Neural cell (in vitro differentiated cells): ENCODE measurements at regions not wholly inside any gene's neighbourhood (a gene's known extent, or its start where the extent isn't known, plus 50 kb on each side); places are given as distances from the start of the nearest gene placed in this dataset.

Source experiments
- H2AFZ ChIP-seq: fragments of 200-600, 300-800 bp; sonication (generic), shearing (Covaris generic); 2 replicates; pipeline ENCODE4 v1.6.0; 2014; ENCODE audit warnings: low read depth, mild to moderate bottlenecking, antibody characterized with exemption, low read length, moderate library complexity
- H3F3A ChIP-seq: fragments of 200-600 bp; shearing (Covaris generic); 2 replicates; pipeline ENCODE4 v1.6.1; 2016; ENCODE audit warnings: mild to moderate bottlenecking, moderate library complexity, mixed read lengths, antibody characterized with exemption, low read length; ENCODE audit not compliant: insufficient read depth, poor library complexity, severe bottlenecking
- H3K27ac ChIP-seq: fragments of 200-600, 300-800 bp; sonication (generic), shearing (Covaris generic); 2 replicates; pipeline ENCODE4 v1.5.1; 2014; ENCODE audit warnings: mild to moderate bottlenecking, low read length, moderate library complexity
- H3K27me3 ChIP-seq: fragments of 300-800, 200-600 bp; sonication (generic), shearing (Covaris generic); 2 replicates; pipeline ENCODE4 v1.6.0; 2014; ENCODE audit warnings: mild to moderate bottlenecking, low read depth, low read length, moderate library complexity; ENCODE audit not compliant: insufficient read depth
- H3K36me3 ChIP-seq: fragments of 300-800, 200-600 bp; sonication (generic), shearing (Covaris generic); 2 replicates; pipeline ENCODE4 v1.5.1; 2014; ENCODE audit warnings: mild to moderate bottlenecking, antibody characterized with exemption, low read length, moderate library complexity; ENCODE audit not compliant: insufficient read depth
- H3K4me2 ChIP-seq: fragments of 300-800, 200-600 bp; sonication (generic), shearing (Covaris generic); 2 replicates; pipeline ENCODE4 v1.6.0; 2014; ENCODE audit warnings: mild to moderate bottlenecking, low read length
- H3K4me3 ChIP-seq: fragments of 300-800, 200-600 bp; sonication (generic), shearing (Covaris generic); 2 replicates; pipeline ENCODE4 v1.5.1; 2014; ENCODE audit warnings: mild to moderate bottlenecking, low read length, moderate library complexity
- H3K79me2 ChIP-seq: fragments of 200-600 bp; shearing (Covaris generic); replicated peaks from 2 replicates; pipeline ENCODE4 v1.6.0; 2014; ENCODE audit warnings: mild to moderate bottlenecking, low read length, moderate library complexity; ENCODE audit not compliant: insufficient read depth
- H3K9ac ChIP-seq: fragments of 300-800, 200-600 bp; sonication (generic), shearing (Covaris generic); 2 replicates; pipeline ENCODE4 v1.6.1; 2016; ENCODE audit warnings: mild to moderate bottlenecking, low read length, mixed read lengths
- H3K9me2 ChIP-seq: fragments of 200-600 bp; shearing (Covaris generic); 2 replicates; pipeline ENCODE4 v1.6.1; 2016; ENCODE audit warnings: mild to moderate bottlenecking, low read length, mixed read lengths; ENCODE audit not compliant: insufficient read depth
- H3K9me3 ChIP-seq: fragments of 200-600, 300-800 bp; sonication (generic), shearing (Covaris generic); 2 replicates; pipeline ENCODE4 v1.6.1; 2016; ENCODE audit warnings: mild to moderate bottlenecking, mixed run types, low read length, moderate library complexity, mixed read lengths
- H4K20me1 ChIP-seq: fragments of 200-600 bp; shearing (Covaris generic); 2 replicates; pipeline ENCODE4 v1.6.1; 2016; ENCODE audit warnings: mild to moderate bottlenecking, mixed run types; ENCODE audit not compliant: insufficient read depth
- CTCF ChIP-seq: fragments of 450-650 bp; IDR thresholded peaks from 2 replicates; pipeline ENCODE4 v1.5.1; 2014; ENCODE audit warnings: antibody characterized with exemption, mild to moderate bottlenecking, moderate library complexity; ENCODE audit not compliant: poor library complexity, severe bottlenecking
- EP300 ChIP-seq: fragments of 450-650 bp; conservative IDR thresholded peaks from 2 replicates; pipeline ENCODE4 v1.6.1; 2014; ENCODE audit warnings: antibody characterized with exemption, mild to moderate bottlenecking, moderate library complexity; ENCODE audit not compliant: poor library complexity, severe bottlenecking
- EZH2 ChIP-seq: fragments of 200-600, 300-800 bp; shearing (Covaris generic), sonication (generic); IDR thresholded peaks from 2 replicates; pipeline ENCODE4 v1.6.1; 2014; ENCODE audit warnings: antibody characterized with exemption, low read length, borderline replicate concordance, mild to moderate bottlenecking; ENCODE audit not compliant: insufficient read depth, poor library complexity, severe bottlenecking
- MXI1 ChIP-seq: fragments of 450-650 bp; conservative IDR thresholded peaks from 2 replicates; pipeline ENCODE4 v1.6.1; 2014; ENCODE audit warnings: antibody characterized with exemption, mild to moderate bottlenecking; ENCODE audit not compliant: poor library complexity, severe bottlenecking
- POLR2AphosphoS5 ChIP-seq: IDR thresholded peaks from 2 replicates; pipeline ENCODE4 v1.6.1; 2012
- RAD21 ChIP-seq: fragments of 450-650 bp; conservative IDR thresholded peaks from 2 replicates; pipeline ENCODE4 v1.6.1; 2014; ENCODE audit warnings: antibody characterized with exemption, mild to moderate bottlenecking, moderate library complexity
- REST ChIP-seq: IDR thresholded peaks from 2 replicates; pipeline ENCODE4 v1.6.1; 2012; ENCODE audit warnings: borderline replicate concordance
- SMC3 ChIP-seq: fragments of 450-650 bp; conservative IDR thresholded peaks from 2 replicates; pipeline ENCODE4 v1.6.1; 2014; ENCODE audit warnings: antibody characterized with exemption, mild to moderate bottlenecking, moderate library complexity; ENCODE audit not compliant: poor library complexity
- TAF1 ChIP-seq: IDR thresholded peaks from 2 replicates; pipeline ENCODE4 v1.6.1; 2012; ENCODE audit warnings: low read depth

GRCh38 chr2:83997889-83998288 lies 461.2 kb downstream of the SUCLG1 start:
- no peak overlapping the region for H3K9ac ChIP-seq
- H3F3A ChIP-seq = no peaks in the 10 kb centered on the region
- H4K20me1 ChIP-seq = no peaks in the 10 kb centered on the region
- peak overlapping the region; percentile 35 for H3K27ac ChIP-seq
- H3K27me3 ChIP-seq = no peaks in the 10 kb centered on the region
- no peak overlapping the region for H2AFZ ChIP-seq
- H3K4me2 ChIP-seq = no peak overlapping the region
- no peaks in the 10 kb centered on the region for H3K9me2 ChIP-seq
- TF ChIP-seq REST = peak; percentile 37
- TF ChIP-seq CTCF = peak; percentile 33
- no peak for TF ChIP-seq TAF1
- no peak for TF ChIP-seq RAD21
- peak; percentile 80 for TF ChIP-seq POLR2AphosphoS5
- TF ChIP-seq SMC3 = no peak
- TF ChIP-seq EZH2 = no peak
- no peak for TF ChIP-seq MXI1
- TF ChIP-seq EP300 = peak; percentile 72
- no peaks in the 10 kb centered on the region for H3K36me3 ChIP-seq
- no peaks in the 10 kb centered on the region for H3K79me2 ChIP-seq
- no peaks in the 10 kb centered on the region for H3K9me3 ChIP-seq
- H3K4me3 ChIP-seq = no peak overlapping the region

GRCh38 chr2:83994633-83995179 lies 464.4 kb downstream of the SUCLG1 start:
- Histone ChIP-seq H3K9me2 (no peaks in the 10 kb centered on the region), H3K4me2 (no peak overlapping the region), H3K79me2 (no peaks in the 10 kb centered on the region), H3K9ac (no peak overlapping the region), H3K27ac (no peak overlapping the region), H4K20me1 (no peaks in the 10 kb centered on the region), H3K36me3 (no peaks in the 10 kb centered on the region), H2AFZ (no peak overlapping the region), H3F3A (no peaks in the 10 kb centered on the region), H3K4me3 (no peak overlapping the region), H3K9me3 (no peaks in the 10 kb centered on the region), H3K27me3 (no peaks in the 10 kb centered on the region)
- peak; percentile 73 for TF ChIP-seq POLR2AphosphoS5
- no peak for TF ChIP-seq RAD21
- no peak for TF ChIP-seq SMC3
- TF ChIP-seq MXI1 = no peak
- no peak for TF ChIP-seq CTCF
- peak; percentile 25 for TF ChIP-seq REST
- no peak for TF ChIP-seq TAF1
- peak; percentile 91 for TF ChIP-seq EP300
- no peak for TF ChIP-seq EZH2
